SJSA1 (cell line): ENCODE measurements at regions not wholly inside any gene's neighbourhood (a gene's known extent, or its start where the extent isn't known, plus 50 kb on each side); places are given as distances from the start of the nearest gene placed in this dataset.
"Not testable (repeated sequence)": the region's sequence is repeated elsewhere in the genome, so short reads cannot be mapped to it uniquely, and the experiment has no call there.

Source experiments
- DNase-seq, 2 experiments: peaks; one replicate each; pipeline ENCODE4 v3.0.0-alpha.2; 2015 to 2020; ENCODE audit warnings: low spot score in 2 of 2, low read depth in 1 of 2
- H3K27ac ChIP-seq: fragments of 250-450 bp; sonication (Bioruptor Pico); 2 replicates; pipeline ENCODE4 v1.5.1; 2020; ENCODE audit warnings: mild to moderate bottlenecking, moderate library complexity
- H3K27me3 ChIP-seq: fragments of 250-450 bp; sonication (Bioruptor Pico); replicated peaks from 2 replicates; pipeline ENCODE4 v1.5.1; 2020; ENCODE audit warnings: mild to moderate bottlenecking, moderate library complexity
- H3K36me3 ChIP-seq: fragments of 250-450 bp; sonication (Bioruptor Pico); 2 replicates; pipeline ENCODE4 v1.5.1; 2020; ENCODE audit warnings: mild to moderate bottlenecking
- H3K4me1 ChIP-seq: fragments of 250-450 bp; sonication (Bioruptor Pico); replicated peaks from 2 replicates; pipeline ENCODE4 v1.6.1; 2021; ENCODE audit warnings: mild to moderate bottlenecking
- H3K4me3 ChIP-seq: fragments of 250-450 bp; sonication (Bioruptor Pico); 2 replicates; pipeline ENCODE4 v1.5.1; 2020; ENCODE audit warnings: mild to moderate bottlenecking
- H3K9me3 ChIP-seq: fragments of 250-450 bp; sonication (Bioruptor Pico); replicated peaks from 2 replicates; pipeline ENCODE4 v1.5.1; 2020; ENCODE audit warnings: mild to moderate bottlenecking

- not testable (repeated sequence) for H3K4me3 ChIP-seq, H3K27ac ChIP-seq, H3K9me3 ChIP-seq, DNase-seq, H3K27me3 ChIP-seq, H3K36me3 ChIP-seq
- H3K4me1 ChIP-seq, result peaks cover 13% of the 10 kb centered on the region
Observed at GRCh38 chr5:96168833-96169232, 207.2 kb upstream of the ELL2 start.

- Histone ChIP-seq H3K27me3 (no peaks in the 10 kb centered on the region), H3K9me3 (no peaks in the 10 kb centered on the region), H3K36me3 (no peaks in the 10 kb centered on the region), H3K4me1 (peaks cover 15% of the 10 kb centered on the region), H3K4me3 (no peak overlapping the region), H3K27ac (no peak overlapping the region)
- DNase-seq, result no peak
Observed at GRCh38 chr5:96159043-96159442, 197.4 kb upstream of the ELL2 start.

GRCh38 chr5:96157841-96158291 is 196.2 kb upstream of the ELL2 start:
- peaks cover 15% of the 10 kb centered on the region for H3K4me1 ChIP-seq
- H3K36me3 ChIP-seq, result no peaks in the 10 kb centered on the region
- H3K27me3 ChIP-seq, result no peaks in the 10 kb centered on the region
- peak in 1 of 2 experiments; percentile 70 for DNase-seq
- H3K4me3 ChIP-seq, result no peak overlapping the region
- no peak overlapping the region for H3K27ac ChIP-seq
- H3K9me3 ChIP-seq, result no peaks in the 10 kb centered on the region

GRCh38 chr5:96157077-96157780 is 195.6 kb upstream of the ELL2 start:
- no peak for DNase-seq
- H3K36me3 ChIP-seq, result no peaks in the 10 kb centered on the region
- H3K27me3 ChIP-seq, result no peaks in the 10 kb centered on the region
- H3K4me1 ChIP-seq, result peaks cover 15% of the 10 kb centered on the region
- no peak overlapping the region for H3K27ac ChIP-seq
- no peaks in the 10 kb centered on the region for H3K9me3 ChIP-seq
- H3K4me3 ChIP-seq, result no peak overlapping the region

GRCh38 chr5:96155147-96155546 is 193.5 kb upstream of the ELL2 start:
- no peaks in the 10 kb centered on the region for H3K27me3 ChIP-seq
- H3K36me3 ChIP-seq, result no peaks in the 10 kb centered on the region
- DNase-seq, result no peak
- peaks cover 15% of the 10 kb centered on the region for H3K4me1 ChIP-seq
- no peaks in the 10 kb centered on the region for H3K9me3 ChIP-seq
- H3K4me3 ChIP-seq, result no peak overlapping the region
- H3K27ac ChIP-seq, result no peak overlapping the region

GRCh38 chr5:96151891-96152290 is 190.2 kb upstream of the ELL2 start:
- DNase-seq, result no peak
- H3K4me3 ChIP-seq, result no peak overlapping the region
- no peaks in the 10 kb centered on the region for H3K4me1 ChIP-seq
- H3K27me3 ChIP-seq, result no peaks in the 10 kb centered on the region
- H3K9me3 ChIP-seq, result no peaks in the 10 kb centered on the region
- H3K27ac ChIP-seq, result no peak overlapping the region
- H3K36me3 ChIP-seq, result no peaks in the 10 kb centered on the region

- H3K27ac ChIP-seq, result no peak overlapping the region
- H3K9me3 ChIP-seq, result no peaks in the 10 kb centered on the region
Observed at GRCh38 chr5:96150007-96150406, 188.4 kb upstream of the ELL2 start.

GRCh38 chr5:96149546-96149945 is 187.9 kb upstream of the ELL2 start:
- no peak overlapping the region for H3K4me3 ChIP-seq
- H3K27ac ChIP-seq, result no peak overlapping the region
- no peak for DNase-seq
- no peaks in the 10 kb centered on the region for H3K9me3 ChIP-seq
- no peaks in the 10 kb centered on the region for H3K27me3 ChIP-seq
- H3K36me3 ChIP-seq, result no peaks in the 10 kb centered on the region
- 0 out of 2 replicates have a peak, but pooled peaks cover 7% of the 10 kb centered on the region for H3K4me1 ChIP-seq

More at GRCh38 chr5:96150007-96150406, 188.4 kb upstream of the ELL2 start:
- no peak for DNase-seq
- Histone ChIP-seq H3K4me1 (0 out of 2 replicates have a peak, but pooled peaks cover 7% of the 10 kb centered on the region), H3K4me3 (no peak overlapping the region), H3K27me3 (no peaks in the 10 kb centered on the region), H3K36me3 (no peaks in the 10 kb centered on the region)

- no peak for DNase-seq
- Histone ChIP-seq H3K27ac (no peak overlapping the region), H3K27me3 (no peaks in the 10 kb centered on the region), H3K36me3 (no peaks in the 10 kb centered on the region), H3K9me3 (no peaks in the 10 kb centered on the region), H3K4me1 (peaks cover 9% of the 10 kb centered on the region; the same call in 1 of the 2 replicates), H3K4me3 (no peak overlapping the region)
Observed at GRCh38 chr5:96149021-96149420, 187.4 kb upstream of the ELL2 start.

- Histone ChIP-seq H3K36me3 (no peaks in the 10 kb centered on the region), H3K9me3 (no peaks in the 10 kb centered on the region), H3K27me3 (no peaks in the 10 kb centered on the region), H3K4me1 (peaks cover 14% of the 10 kb centered on the region), H3K4me3 (no peak overlapping the region), H3K27ac (no peak overlapping the region)
- DNase-seq, result no peak
Observed at GRCh38 chr5:96148376-96148775, 186.7 kb upstream of the ELL2 start.

GRCh38 chr5:96147866-96148265 is 186.2 kb upstream of the ELL2 start:
- Histone ChIP-seq H3K4me3 (no peak overlapping the region), H3K27ac (no peak overlapping the region), H3K36me3 (no peaks in the 10 kb centered on the region), H3K4me1 (peaks cover 19% of the 10 kb centered on the region), H3K9me3 (no peaks in the 10 kb centered on the region), H3K27me3 (no peaks in the 10 kb centered on the region)
- DNase-seq, result no peak

GRCh38 chr5:96146675-96147074 is 185.0 kb upstream of the ELL2 start:
- Histone ChIP-seq H3K4me1 (peaks cover 29% of the 10 kb centered on the region), H3K36me3 (no peaks in the 10 kb centered on the region), H3K9me3 (no peaks in the 10 kb centered on the region), H3K4me3 (no peak overlapping the region), H3K27me3 (no peaks in the 10 kb centered on the region), H3K27ac (no peak overlapping the region)
- no peak for DNase-seq

- peaks cover 30% of the 10 kb centered on the region for H3K4me1 ChIP-seq
- no peak overlapping the region for H3K4me3 ChIP-seq
- H3K27me3 ChIP-seq, result no peaks in the 10 kb centered on the region
- no peaks in the 10 kb centered on the region for H3K36me3 ChIP-seq
- DNase-seq, result no peak
- no peaks in the 10 kb centered on the region for H3K9me3 ChIP-seq
- H3K27ac ChIP-seq, result no peak overlapping the region
Observed at GRCh38 chr5:96144289-96144688, 182.6 kb upstream of the ELL2 start.

- no peaks in the 10 kb centered on the region for H3K36me3 ChIP-seq
- no peaks in the 10 kb centered on the region for H3K27me3 ChIP-seq
- no peak overlapping the region for H3K4me3 ChIP-seq
- H3K27ac ChIP-seq, result no peak overlapping the region
- H3K4me1 ChIP-seq, result peaks cover 30% of the 10 kb centered on the region
- DNase-seq, result peak; percentile 58
- no peaks in the 10 kb centered on the region for H3K9me3 ChIP-seq
Observed at GRCh38 chr5:96143450-96143849, 181.8 kb upstream of the ELL2 start.
